Ishikawa (cell line): ENCODE measurements at regions not wholly inside any gene's neighbourhood (a gene's known extent, or its start where the extent isn't known, plus 50 kb on each side); places are given as distances from the start of the nearest gene placed in this dataset.

Experiments used
- CEBPB ChIP-seq: IDR thresholded peaks from 2 replicates; pipeline ENCODE4 v1.6.1; 2012
- CREB1 ChIP-seq: IDR thresholded peaks from 2 replicates; pipeline ENCODE4 v1.6.1; 2012; ENCODE audit warnings: low read depth
- EGR1 ChIP-seq: IDR thresholded peaks from 2 replicates; pipeline ENCODE4 v1.6.1; 2012
- EP300 ChIP-seq: IDR thresholded peaks from 2 replicates; pipeline ENCODE4 v1.6.1; 2012; ENCODE audit warnings: borderline replicate concordance
- FOXM1 ChIP-seq: IDR thresholded peaks from 2 replicates; pipeline ENCODE4 v1.6.1; 2012; ENCODE audit warnings: low read depth, borderline replicate concordance
- NFIC ChIP-seq: IDR thresholded peaks from 2 replicates; pipeline ENCODE4 v1.6.1; 2012
- RAD21 ChIP-seq: IDR thresholded peaks from 2 replicates; pipeline ENCODE4 v1.6.1; 2012; ENCODE audit warnings: low read depth
- TAF1 ChIP-seq: IDR thresholded peaks from 2 replicates; pipeline ENCODE4 v1.6.1; 2012; ENCODE audit warnings: low read depth, mild to moderate bottlenecking
- TCF12 ChIP-seq: IDR thresholded peaks from 2 replicates; pipeline ENCODE4 v1.6.1; 2012; ENCODE audit warnings: low read depth
- TEAD4 ChIP-seq: IDR thresholded peaks from 2 replicates; pipeline ENCODE4 v1.6.1; 2012
- YY1 ChIP-seq: IDR thresholded peaks from 2 replicates; pipeline ENCODE4 v1.6.1; 2012; ENCODE audit warnings: low read depth
- ZBTB7A ChIP-seq: IDR thresholded peaks from 2 replicates; pipeline ENCODE4 v1.6.1; 2012; ENCODE audit warnings: low read depth
- TF ChIP-seq, protein P1 (sequence below): IDR thresholded peaks from 2 replicates; pipeline ENCODE4 v1.6.1; 2012
- TF ChIP-seq, protein P2 (sequence below): IDR thresholded peaks from 2 replicates; pipeline ENCODE4 v1.6.1; 2012; ENCODE audit warnings: low read depth, mild to moderate bottlenecking
- TF ChIP-seq, protein P3 (sequence below): IDR thresholded peaks from 2 replicates; pipeline ENCODE4 v1.6.1; 2012

DNA sequence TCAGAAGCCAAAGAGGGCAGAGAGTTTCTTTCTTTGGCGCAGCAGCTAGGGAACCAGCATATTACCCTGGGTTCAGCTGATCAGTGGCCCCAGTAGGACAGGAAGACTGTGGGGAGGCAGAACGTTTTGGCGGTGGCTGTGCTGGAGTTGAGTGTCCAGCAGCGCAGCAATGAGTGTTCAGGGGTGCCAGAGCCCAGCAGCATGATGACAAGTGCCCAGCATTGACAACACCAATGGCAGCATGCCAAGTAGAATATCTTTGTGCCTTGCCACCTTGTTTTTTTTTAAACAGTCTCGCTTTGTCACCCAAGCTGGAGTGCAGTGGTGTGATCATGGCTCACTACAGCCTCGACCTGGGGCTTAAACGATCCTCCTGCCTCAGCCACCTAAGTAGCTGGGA, 106.7 kb upstream of the CDC42BPA start:
- TF ChIP-seq ZBTB7A (no peak), TCF12 (no peak), FOXM1 (no peak), EGR1 (no peak), TAF1 (no peak), CREB1 (no peak), RAD21 (no peak), EP300 (no peak)
- TF ChIP-seq, protein P1, sequence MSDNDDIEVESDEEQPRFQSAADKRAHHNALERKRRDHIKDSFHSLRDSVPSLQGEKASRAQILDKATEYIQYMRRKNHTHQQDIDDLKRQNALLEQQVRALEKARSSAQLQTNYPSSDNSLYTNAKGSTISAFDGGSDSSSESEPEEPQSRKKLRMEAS, result no peak

DNA sequence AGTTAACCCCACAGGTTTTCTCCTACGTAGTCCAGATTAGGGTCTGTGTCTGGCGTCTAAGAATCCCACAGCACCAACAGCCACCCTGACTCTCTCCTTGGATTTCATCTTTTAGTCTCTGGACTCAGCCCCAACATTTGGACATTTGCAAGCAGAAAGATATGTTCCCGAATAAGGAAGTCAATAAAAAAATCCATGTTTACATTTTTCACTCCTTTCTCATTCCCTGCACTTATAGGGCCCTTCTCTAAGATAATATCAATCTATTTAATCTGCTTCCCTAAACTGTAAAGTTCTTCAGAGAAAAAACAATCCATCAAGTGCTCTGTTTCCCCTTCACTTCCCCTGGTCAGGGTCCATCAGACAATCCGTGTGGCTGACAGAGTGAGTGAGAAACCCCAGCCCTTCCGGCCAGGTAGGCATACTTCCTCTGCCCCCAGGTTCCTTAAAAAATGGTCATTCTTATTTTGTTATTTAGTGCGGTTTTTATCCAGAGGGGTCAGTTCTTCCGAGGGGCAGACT, 105.9 kb upstream of the CDC42BPA start:
- no peak for TF ChIP-seq YY1
- no peak for TF ChIP-seq FOXM1
- TF ChIP-seq, protein P1, result no peak
- no peak for TF ChIP-seq EGR1
- TF ChIP-seq ZBTB7A, result no peak
- TF ChIP-seq TCF12, result no peak
- TF ChIP-seq, protein P2, sequence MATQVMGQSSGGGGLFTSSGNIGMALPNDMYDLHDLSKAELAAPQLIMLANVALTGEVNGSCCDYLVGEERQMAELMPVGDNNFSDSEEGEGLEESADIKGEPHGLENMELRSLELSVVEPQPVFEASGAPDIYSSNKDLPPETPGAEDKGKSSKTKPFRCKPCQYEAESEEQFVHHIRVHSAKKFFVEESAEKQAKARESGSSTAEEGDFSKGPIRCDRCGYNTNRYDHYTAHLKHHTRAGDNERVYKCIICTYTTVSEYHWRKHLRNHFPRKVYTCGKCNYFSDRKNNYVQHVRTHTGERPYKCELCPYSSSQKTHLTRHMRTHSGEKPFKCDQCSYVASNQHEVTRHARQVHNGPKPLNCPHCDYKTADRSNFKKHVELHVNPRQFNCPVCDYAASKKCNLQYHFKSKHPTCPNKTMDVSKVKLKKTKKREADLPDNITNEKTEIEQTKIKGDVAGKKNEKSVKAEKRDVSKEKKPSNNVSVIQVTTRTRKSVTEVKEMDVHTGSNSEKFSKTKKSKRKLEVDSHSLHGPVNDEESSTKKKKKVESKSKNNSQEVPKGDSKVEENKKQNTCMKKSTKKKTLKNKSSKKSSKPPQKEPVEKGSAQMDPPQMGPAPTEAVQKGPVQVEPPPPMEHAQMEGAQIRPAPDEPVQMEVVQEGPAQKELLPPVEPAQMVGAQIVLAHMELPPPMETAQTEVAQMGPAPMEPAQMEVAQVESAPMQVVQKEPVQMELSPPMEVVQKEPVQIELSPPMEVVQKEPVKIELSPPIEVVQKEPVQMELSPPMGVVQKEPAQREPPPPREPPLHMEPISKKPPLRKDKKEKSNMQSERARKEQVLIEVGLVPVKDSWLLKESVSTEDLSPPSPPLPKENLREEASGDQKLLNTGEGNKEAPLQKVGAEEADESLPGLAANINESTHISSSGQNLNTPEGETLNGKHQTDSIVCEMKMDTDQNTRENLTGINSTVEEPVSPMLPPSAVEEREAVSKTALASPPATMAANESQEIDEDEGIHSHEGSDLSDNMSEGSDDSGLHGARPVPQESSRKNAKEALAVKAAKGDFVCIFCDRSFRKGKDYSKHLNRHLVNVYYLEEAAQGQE, result no peak
- TF ChIP-seq, protein P3, sequence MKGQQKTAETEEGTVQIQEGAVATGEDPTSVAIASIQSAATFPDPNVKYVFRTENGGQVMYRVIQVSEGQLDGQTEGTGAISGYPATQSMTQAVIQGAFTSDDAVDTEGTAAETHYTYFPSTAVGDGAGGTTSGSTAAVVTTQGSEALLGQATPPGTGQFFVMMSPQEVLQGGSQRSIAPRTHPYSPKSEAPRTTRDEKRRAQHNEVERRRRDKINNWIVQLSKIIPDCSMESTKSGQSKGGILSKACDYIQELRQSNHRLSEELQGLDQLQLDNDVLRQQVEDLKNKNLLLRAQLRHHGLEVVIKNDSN, result no peak
- TF ChIP-seq TEAD4, result no peak
- TF ChIP-seq CEBPB, result no peak
- TF ChIP-seq TAF1, result no peak
- no peak for TF ChIP-seq RAD21
- no peak for TF ChIP-seq NFIC
- TF ChIP-seq EP300, result no peak
- no peak for TF ChIP-seq CREB1

DNA sequence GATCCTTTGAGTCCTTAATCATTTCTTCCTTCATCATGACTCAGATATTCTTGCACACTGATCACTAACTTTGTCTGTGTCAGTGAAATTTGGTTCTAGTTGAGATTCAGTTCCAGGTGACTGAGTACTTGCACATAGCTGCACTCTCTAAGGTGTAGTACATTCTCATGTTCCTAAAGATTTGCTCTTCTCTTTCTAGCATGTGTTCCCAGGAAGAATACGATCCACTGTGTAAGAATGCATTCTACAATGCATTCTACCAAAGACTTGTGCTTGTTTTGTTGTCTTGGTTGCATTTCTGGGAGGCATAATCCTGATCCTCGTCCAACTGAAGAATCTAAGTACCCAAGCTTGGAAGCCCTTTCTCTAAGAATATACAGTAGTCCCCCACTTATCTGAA, 104.3 kb upstream of the CDC42BPA start:
- TF ChIP-seq TEAD4 (no peak), TAF1 (no peak), NFIC (no peak), CREB1 (no peak), FOXM1 (no peak)
- TF ChIP-seq, protein P1, result no peak

DNA sequence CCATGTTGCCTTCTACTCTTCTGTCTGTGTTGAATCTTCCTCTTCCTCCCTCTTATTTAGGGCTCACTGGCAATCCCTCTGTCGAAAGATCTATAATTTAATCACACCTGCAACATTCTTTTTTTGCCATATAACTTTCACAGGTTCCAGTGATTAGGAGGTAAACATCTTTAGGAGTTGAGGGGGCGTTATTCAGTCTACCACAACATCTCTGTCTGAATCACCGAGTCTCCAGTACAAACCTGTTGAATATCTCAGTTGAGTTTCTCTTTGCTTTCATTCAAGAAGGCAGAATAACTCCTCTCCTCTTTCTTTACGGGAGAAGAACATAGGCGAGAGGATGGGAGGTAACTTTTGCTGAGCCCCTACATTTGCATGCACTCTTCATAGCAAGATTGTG, 101.9 kb upstream of the CDC42BPA start:
- TF ChIP-seq CREB1 (no peak), TEAD4 (no peak), TAF1 (no peak), EGR1 (no peak), YY1 (no peak)

DNA sequence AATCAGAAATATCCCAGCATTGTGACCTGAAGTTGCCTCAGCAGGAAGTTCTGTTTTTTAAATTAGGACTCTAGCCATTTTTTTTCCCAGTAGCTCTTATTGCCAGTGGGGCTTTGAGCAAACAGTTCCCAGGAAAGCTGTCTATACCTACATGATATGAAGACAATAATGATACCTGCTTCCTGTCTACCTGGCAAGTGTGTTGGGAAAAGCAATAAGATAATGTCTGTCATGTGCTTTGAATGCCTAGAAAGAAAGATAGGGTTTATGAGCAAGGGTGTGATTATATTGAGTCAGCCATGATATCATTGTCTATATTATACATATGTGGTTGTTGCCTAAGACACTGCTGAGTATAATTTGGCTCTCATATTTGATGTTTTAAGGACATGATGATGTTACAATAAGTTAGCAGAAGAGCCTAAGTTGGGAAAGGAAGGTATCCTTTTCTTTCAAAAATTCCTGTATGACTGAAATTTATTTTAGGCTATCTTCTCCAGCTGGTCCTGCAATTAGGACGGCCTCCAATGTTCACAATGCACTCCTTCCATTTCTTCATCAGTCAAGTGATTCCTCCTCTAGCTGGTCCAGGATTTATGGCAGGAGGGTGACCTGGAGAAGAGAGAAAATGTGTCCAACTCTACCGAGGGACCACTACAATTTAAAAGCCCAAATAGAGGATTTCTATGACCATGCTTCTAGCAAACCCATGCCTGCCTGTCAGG, 99.6 kb upstream of the CDC42BPA start:
- TF ChIP-seq EGR1 (no peak), CREB1 (no peak), RAD21 (no peak), TEAD4 (no peak), NFIC (no peak)
- TF ChIP-seq, protein P1, result no peak
- TF ChIP-seq, protein P2, result no peak
- TF ChIP-seq, protein P3, result no peak

DNA sequence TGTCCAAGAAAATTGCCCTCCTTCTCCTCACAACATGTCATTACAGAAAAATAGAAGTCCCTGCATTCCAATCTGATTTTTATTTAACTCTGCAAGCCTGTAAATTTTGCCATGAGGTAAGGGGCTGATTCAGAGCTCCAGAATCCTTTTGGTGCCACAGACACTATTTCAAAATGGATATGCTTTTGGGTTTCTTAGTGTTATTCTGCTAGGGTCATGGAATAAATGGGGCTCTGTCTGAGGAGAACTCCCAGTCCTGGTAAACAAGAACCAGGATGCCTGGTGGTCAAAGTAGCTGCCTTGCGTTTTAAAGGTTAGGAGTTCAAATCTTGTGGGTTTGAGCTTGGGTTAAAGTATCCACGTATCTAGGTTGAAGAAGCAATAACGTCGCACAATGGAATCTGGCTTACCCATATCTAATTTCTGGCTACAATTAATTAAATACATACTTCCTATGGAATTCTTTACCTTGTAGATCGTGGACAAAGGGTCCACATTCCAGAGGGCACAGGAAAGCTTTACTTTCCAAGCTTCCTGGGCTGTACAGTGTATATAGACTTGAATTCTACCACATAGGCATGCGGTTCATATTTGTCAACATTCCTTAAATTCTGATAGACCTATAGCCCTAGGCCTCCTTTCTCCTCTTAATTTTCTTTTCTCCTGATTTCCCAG, 98.0 kb upstream of the CDC42BPA start:
- TF ChIP-seq YY1 (no peak), EGR1 (no peak), FOXM1 (no peak), TEAD4 (no peak)
- TF ChIP-seq, protein P3, result no peak
- TF ChIP-seq, protein P1, result no peak
